SK-N-SH (cell line): ENCODE measurements at regions not wholly inside any gene's neighbourhood (a gene's known extent, or its start where the extent isn't known, plus 50 kb on each side); places are given as distances from the start of the nearest gene placed in this dataset.

Experiments
- CTCF ChIA-PET: fragments of 300-600, 350-600 bp; formaldehyde crosslinking; extraction: SDS; loops from one replicate; lab custom pipeline; 2021; lab: Yijun Ruan, JAX
- POLR2A ChIA-PET: fragments of 350-600 bp; sonication (Branson Sonifier 250); formaldehyde crosslinking; extraction: SDS; loops from one replicate; lab custom pipeline; 2020; ENCODE audit warnings: antibody characterized with exemption, inconsistent platforms; lab: Yijun Ruan, JAX
- DNase-seq: peaks from one replicate; pipeline ENCODE4 v3.0.0; 2012
- H2AFZ ChIP-seq: fragments of 200-600 bp; sonication (generic); 2 replicates; pipeline ENCODE4 v1.8.1; 2016; ENCODE audit warnings: antibody characterized with exemption, mild to moderate bottlenecking, low read depth
- H3F3A ChIP-seq: fragments of 200-600 bp; sonication (generic); replicated peaks from 2 replicates; pipeline ENCODE3; 2016; ENCODE audit warnings: antibody characterized with exemption, mild to moderate bottlenecking; ENCODE audit not compliant: insufficient read depth
- H3K27ac ChIP-seq, 2 experiments: fragments of 200-500 bp in 1 of 2; fragments of 200-600 bp in 1 of 2; sonication (Bioruptor generic) in 1 of 2; sonication (generic), shearing (Covaris generic) in 1 of 2; 2 replicates each; pipeline versions ENCODE4 v1.5.1 to v1.6.1; 2014 to 2016; ENCODE audit warnings: low read depth in 2 of 2, inconsistent platforms in 1 of 2, low read length in 1 of 2, mild to moderate bottlenecking in 1 of 2, mixed read lengths in 1 of 2
- H3K27me3 ChIP-seq: fragments of 200-600 bp; sonication (generic), shearing (Covaris generic); 2 replicates; pipeline ENCODE4 v1.6.1; 2016; ENCODE audit warnings: mixed run types; ENCODE audit not compliant: insufficient read depth
- H3K36me3 ChIP-seq, 2 experiments: fragments of 200-500 bp in 1 of 2; fragments of 200-600 bp in 1 of 2; sonication (Bioruptor generic) in 1 of 2; sonication (generic) in 1 of 2; replicated peaks in 1 of 2; 2 replicates each; pipeline versions ENCODE3 to v1.5.1; 2014 to 2016; ENCODE audit warnings: low read length in 1 of 2, mild to moderate bottlenecking in 1 of 2; ENCODE audit not compliant: insufficient read depth in 2 of 2, control insufficient read depth in 1 of 2
- H3K4me1 ChIP-seq, 2 experiments: fragments of 200-500 bp in 1 of 2; fragments of 200-600 bp in 1 of 2; sonication (Bioruptor generic) in 1 of 2; sonication (generic), shearing (Covaris generic) in 1 of 2; 2 replicates each; pipeline versions ENCODE4 v1.5.1 to v1.6.1; 2014 to 2016; ENCODE audit warnings: low read depth in 1 of 2, low read length in 1 of 2, mixed run types in 1 of 2; ENCODE audit not compliant: insufficient read depth in 2 of 2, control insufficient read depth in 1 of 2
- H3K4me2 ChIP-seq: fragments of 200-600 bp; sonication (generic), shearing (Covaris generic); 2 replicates; pipeline ENCODE4 v1.6.1; 2017; ENCODE audit warnings: mixed run types
- H3K4me3 ChIP-seq, 2 experiments: fragments of 200-500 bp in 1 of 2; fragments of 200-600 bp in 1 of 2; sonication (Bioruptor generic) in 1 of 2; sonication (generic), shearing (Covaris generic) in 1 of 2; 2 replicates each; pipeline versions ENCODE4 v1.5.1 to v1.8.1; 2014 to 2016; ENCODE audit warnings: low read depth in 2 of 2, inconsistent platforms in 1 of 2, low read length in 1 of 2, mild to moderate bottlenecking in 1 of 2, mixed read lengths in 1 of 2, moderate library complexity in 1 of 2
- H3K79me2 ChIP-seq: fragments of 200-600 bp; sonication (generic); 2 replicates; pipeline ENCODE4 v1.8.1; 2017; ENCODE audit warnings: mild to moderate bottlenecking; ENCODE audit not compliant: insufficient read depth
- H3K9ac ChIP-seq: fragments of 200-600 bp; sonication (generic); 2 replicates; pipeline ENCODE4 v1.6.1; 2017; ENCODE audit warnings: mixed run types
- H3K9me2 ChIP-seq: fragments of 200-600 bp; sonication (generic); 2 replicates; pipeline ENCODE4 v1.6.1; 2017; ENCODE audit warnings: mixed run types
- H3K9me3 ChIP-seq: fragments of 200-600 bp; sonication (generic); 2 replicates; pipeline ENCODE4 v1.6.1; 2017; ENCODE audit warnings: mixed run types, mild to moderate bottlenecking, moderate library complexity
- H4K20me1 ChIP-seq: fragments of 200-600 bp; sonication (generic); 2 replicates; pipeline ENCODE4 v1.6.1; 2017; ENCODE audit warnings: mild to moderate bottlenecking, mixed run types; ENCODE audit not compliant: insufficient read depth
- CHD2 ChIP-seq: fragments of 150-350 bp; IDR thresholded peaks from 2 replicates; pipeline ENCODE4 v1.6.1; 2018; ENCODE audit warnings: low read length; ENCODE audit not compliant: partially characterized antibody
- ELF1 ChIP-seq: IDR thresholded peaks from 2 replicates; pipeline ENCODE4 v1.4.0; 2012
- EP300 ChIP-seq, 2 experiments: IDR thresholded peaks; 2 replicates each; pipeline versions ENCODE4 v1.4.0 to v1.6.1; 2012; ENCODE audit warnings: borderline replicate concordance in 1 of 2, low read depth in 1 of 2, low read length in 1 of 2
- FOXJ3 ChIP-seq: sonication (generic); formaldehyde crosslinking; IDR thresholded peaks from 2 replicates; pipeline ENCODE4 v1.5.1; 2020; ENCODE audit warnings: mild to moderate bottlenecking, missing genetic modification reagents
- FOXM1 ChIP-seq: IDR thresholded peaks from 2 replicates; pipeline ENCODE4 v1.4.0; 2012; ENCODE audit warnings: low read depth, mild to moderate bottlenecking
- GATA2 ChIP-seq: sonication (generic); formaldehyde crosslinking; IDR thresholded peaks from 2 replicates; pipeline ENCODE4 v1.5.0; 2020; ENCODE audit warnings: mild to moderate bottlenecking, missing genetic modification reagents
- MAX ChIP-seq: IDR thresholded peaks from 2 replicates; pipeline ENCODE4 v1.4.0; 2012; ENCODE audit warnings: low read depth
- NFIC ChIP-seq: IDR thresholded peaks from 2 replicates; pipeline ENCODE4 v1.4.0; 2012; ENCODE audit warnings: borderline replicate concordance
- PBX3 ChIP-seq: IDR thresholded peaks from 2 replicates; pipeline ENCODE4; 2012
- RFX5 ChIP-seq: IDR thresholded peaks from 2 replicates; pipeline ENCODE4 v1.6.1; 2012; ENCODE audit warnings: mild to moderate bottlenecking, improper control_type of control experiment, low read length
- SMC3 ChIP-seq: IDR thresholded peaks from 2 replicates; pipeline ENCODE4 v1.6.1; 2012; ENCODE audit warnings: low read depth, low read length, improper control_type of control experiment
- TAF1 ChIP-seq: IDR thresholded peaks from 2 replicates; pipeline ENCODE4 v1.6.1; 2012; ENCODE audit warnings: low read depth, mild to moderate bottlenecking, low read length, moderate library complexity, borderline replicate concordance
- TEAD4 ChIP-seq: IDR thresholded peaks from 2 replicates; pipeline ENCODE4 v1.4.0; 2012; ENCODE audit warnings: mild to moderate bottlenecking, borderline replicate concordance; ENCODE audit not compliant: insufficient read depth
- USF1 ChIP-seq: IDR thresholded peaks from 2 replicates; pipeline ENCODE4 v1.4.0; 2012; ENCODE audit warnings: low read depth, borderline replicate concordance
- USF2 ChIP-seq: fragments of 150-350 bp; IDR thresholded peaks from 2 replicates; pipeline ENCODE4 v1.6.1; 2017; ENCODE audit warnings: antibody characterized with exemption, low read length, low read depth, borderline replicate concordance
- YY1 ChIP-seq: IDR thresholded peaks from 2 replicates; pipeline ENCODE4 v1.4.0; 2012; ENCODE audit warnings: low read depth, mild to moderate bottlenecking
- ZBTB33 ChIP-seq: IDR thresholded peaks from 2 replicates; pipeline ENCODE4 v1.4.0; 2012; ENCODE audit warnings: low read depth, borderline replicate concordance
- WGBS: methylation state at CpG from one replicate; pipeline ENCODE4 v1.1.6; 2017; ENCODE audit warnings: low lambda C conversion rate; 5-methylcytosine and 5-hydroxymethylcytosine counted together

- CTCF ChIA-PET, result interaction anchor here (0.7 to 3.8 kb wide), 4 partner anchors 8 to 171 kb away, joined by 3 to 11 read pairs (median 4); no protein-coding TSS in a partner anchor
- peaks cover 0 to 2% of the 10 kb centered on the region in 2 experiments; a peak in 3 of 4 replicates for H3K4me1 ChIP-seq
- POLR2A ChIA-PET, result no interaction called here
Measured at GRCh38 chr2:176984987-176985386, 227.6 kb upstream of the HNRNPA3 start.

GRCh38 chr2:176985871-176986270, 226.7 kb upstream of the HNRNPA3 start:
- Histone ChIP-seq H3K27me3 (no peaks in the 10 kb centered on the region), H3K4me1 (peaks cover 0 to 2% of the 10 kb centered on the region in 2 experiments; a peak in 3 of 4 replicates), H3K4me2 (no peak overlapping the region), H3K9ac (no peak overlapping the region), H3K27ac (no peak overlapping the region), H3K36me3 (no peaks in the 10 kb centered on the region), H3K9me3 (no peaks in the 10 kb centered on the region), H2AFZ (no peak overlapping the region), H3K4me3 (no peak overlapping the region), H3K79me2 (no peaks in the 10 kb centered on the region), H3K9me2 (no peaks in the 10 kb centered on the region), H4K20me1 (no peaks in the 10 kb centered on the region), H3F3A (no peaks in the 10 kb centered on the region)
- ChIA-PET CTCF (interaction anchor here (0.7 to 3.8 kb wide), 7 partner anchors 9 to 179 kb away, joined by 3 to 11 read pairs (median 4); no protein-coding TSS in a partner anchor), POLR2A (no interaction called here)
- TF ChIP-seq MAX, result no peak
- no peak for TF ChIP-seq FOXM1
- no peak for TF ChIP-seq USF2
- peak in 1 of 2 experiments; percentile 6; a peak in 1 of 4 replicates for TF ChIP-seq EP300 (IDR thresholded peaks at IDR 0.05; ENCODE audit: borderline replicate concordance in 1 of 2, low read depth in 1 of 2, low read length in 1 of 2)
- peak; percentile 71 for TF ChIP-seq GATA2 (CRISPR knock-in tag)
- no peak for TF ChIP-seq PBX3
- no peak for TF ChIP-seq TEAD4
- peak; percentile 26 for DNase-seq
- WGBS, result 12% methylated on average over 2 of the region's 2 CpGs

More at GRCh38 chr2:176984987-176985386, 227.6 kb upstream of the HNRNPA3 start:
- Histone ChIP-seq H3F3A (no peaks in the 10 kb centered on the region), H4K20me1 (no peaks in the 10 kb centered on the region), H3K9ac (no peak overlapping the region), H3K9me3 (no peaks in the 10 kb centered on the region), H3K4me3 (no peak overlapping the region), H3K9me2 (no peaks in the 10 kb centered on the region), H3K79me2 (no peaks in the 10 kb centered on the region), H3K4me2 (no peak overlapping the region), H2AFZ (no peak overlapping the region), H3K36me3 (no peaks in the 10 kb centered on the region), H3K27me3 (no peaks in the 10 kb centered on the region), H3K27ac (no peak overlapping the region)
- TF ChIP-seq FOXJ3 (CRISPR knock-in tag) (no peak), ZBTB33 (no peak), RFX5 (no peak), SMC3 (no peak), CHD2 (no peak), NFIC (no peak), FOXM1 (no peak), TEAD4 (no peak), GATA2 (CRISPR knock-in tag) (no peak), YY1 (no peak), ELF1 (no peak), USF1 (no peak), TAF1 (no peak)
- no peak for DNase-seq
- 75% methylated on average over 4 of the region's 4 CpGs for WGBS
